MM.1S (cell line): ENCODE measurements at regions not wholly inside any gene's neighbourhood (a gene's known extent, or its start where the extent isn't known, plus 50 kb on each side); places are given as distances from the start of the nearest gene placed in this dataset.
"Not testable (repeated sequence)": the region's sequence is repeated elsewhere in the genome, so short reads cannot be mapped to it uniquely, and the experiment has no call there.

Experiments
- DNase-seq: peaks from one replicate; pipeline ENCODE4 v3.0.0-alpha.2; 2015
- H2AFZ ChIP-seq: fragments of 300-600 bp; sonication (generic); 2 replicates; pipeline ENCODE4 v1.6.0; 2016; ENCODE audit warnings: antibody characterized with exemption, low read length
- H3F3A ChIP-seq: fragments of 300-600 bp; sonication (generic); 2 replicates; pipeline ENCODE4 v1.6.1; 2016; ENCODE audit warnings: mild to moderate bottlenecking, antibody characterized with exemption, low read length, moderate library complexity, mixed read lengths; ENCODE audit not compliant: insufficient read depth
- H3K27ac ChIP-seq: fragments of 300-600 bp; sonication (generic); 2 replicates; pipeline ENCODE4 v1.5.1; 2016; ENCODE audit warnings: mild to moderate bottlenecking, low read length
- H3K27me3 ChIP-seq: fragments of 300-600 bp; sonication (generic); replicated peaks from 2 replicates; pipeline ENCODE4 v1.6.0; 2016; ENCODE audit warnings: low read length; ENCODE audit not compliant: insufficient read depth
- H3K36me3 ChIP-seq: fragments of 300-600 bp; sonication (generic); replicated peaks from 2 replicates; pipeline ENCODE4 v1.6.1; 2016; ENCODE audit warnings: mild to moderate bottlenecking, low read length, mixed read lengths; ENCODE audit not compliant: insufficient read depth
- H3K4me1 ChIP-seq: fragments of 300-600 bp; sonication (generic); 2 replicates; pipeline ENCODE4 v1.6.1; 2016; ENCODE audit warnings: low read length, mixed read lengths
- H3K4me2 ChIP-seq: fragments of 300-600 bp; sonication (generic); 2 replicates; pipeline ENCODE4 v1.6.0; 2016; ENCODE audit warnings: low read depth, low read length
- H3K4me3 ChIP-seq: fragments of 300-600 bp; sonication (generic); 2 replicates; pipeline ENCODE4 v1.5.1; 2016; ENCODE audit warnings: low read length, mixed read lengths
- H3K79me2 ChIP-seq: fragments of 300-600 bp; sonication (generic); 2 replicates; pipeline ENCODE4 v1.6.1; 2016; ENCODE audit warnings: mixed run types, low read length, mixed read lengths
- H3K9ac ChIP-seq: fragments of 300-600 bp; sonication (generic); 2 replicates; pipeline ENCODE4 v1.6.1; 2016; ENCODE audit warnings: low read length, mixed read lengths
- H3K9me2 ChIP-seq: fragments of 300-600 bp; sonication (generic); replicated peaks from 2 replicates; pipeline ENCODE4 v1.6.1; 2016; ENCODE audit warnings: mild to moderate bottlenecking, low read length, mixed read lengths; ENCODE audit not compliant: insufficient read depth
- H3K9me3 ChIP-seq: fragments of 300-600 bp; sonication (generic); replicated peaks from 2 replicates; pipeline ENCODE4 v1.6.1; 2016; ENCODE audit warnings: mild to moderate bottlenecking, low read length, mixed read lengths; ENCODE audit not compliant: insufficient read depth
- H4K20me1 ChIP-seq: fragments of 300-600 bp; sonication (generic); 2 replicates; pipeline ENCODE4 v1.6.1; 2016; ENCODE audit warnings: mild to moderate bottlenecking, low read length, moderate library complexity, mixed read lengths; ENCODE audit not compliant: insufficient read depth
- EZH2 ChIP-seq: fragments of 300-600 bp; sonication (generic); optimal IDR thresholded peaks from 2 replicates; pipeline ENCODE3; 2017; ENCODE audit warnings: low read depth, mild to moderate bottlenecking, antibody characterized with exemption, low read length, mixed read lengths
- EZH2phosphoT487 ChIP-seq: fragments of 300-600 bp; sonication (generic); IDR thresholded peaks from 2 replicates; pipeline ENCODE4 v1.6.1; 2018; ENCODE audit warnings: antibody characterized with exemption, low read length
- TF ChIP-seq, protein P1 (sequence below): fragments of 300-600 bp; sonication (generic); IDR thresholded peaks from 2 replicates; pipeline ENCODE4 v1.5.1; 2016; ENCODE audit warnings: antibody characterized with exemption, low read length, mixed read lengths

DNA sequence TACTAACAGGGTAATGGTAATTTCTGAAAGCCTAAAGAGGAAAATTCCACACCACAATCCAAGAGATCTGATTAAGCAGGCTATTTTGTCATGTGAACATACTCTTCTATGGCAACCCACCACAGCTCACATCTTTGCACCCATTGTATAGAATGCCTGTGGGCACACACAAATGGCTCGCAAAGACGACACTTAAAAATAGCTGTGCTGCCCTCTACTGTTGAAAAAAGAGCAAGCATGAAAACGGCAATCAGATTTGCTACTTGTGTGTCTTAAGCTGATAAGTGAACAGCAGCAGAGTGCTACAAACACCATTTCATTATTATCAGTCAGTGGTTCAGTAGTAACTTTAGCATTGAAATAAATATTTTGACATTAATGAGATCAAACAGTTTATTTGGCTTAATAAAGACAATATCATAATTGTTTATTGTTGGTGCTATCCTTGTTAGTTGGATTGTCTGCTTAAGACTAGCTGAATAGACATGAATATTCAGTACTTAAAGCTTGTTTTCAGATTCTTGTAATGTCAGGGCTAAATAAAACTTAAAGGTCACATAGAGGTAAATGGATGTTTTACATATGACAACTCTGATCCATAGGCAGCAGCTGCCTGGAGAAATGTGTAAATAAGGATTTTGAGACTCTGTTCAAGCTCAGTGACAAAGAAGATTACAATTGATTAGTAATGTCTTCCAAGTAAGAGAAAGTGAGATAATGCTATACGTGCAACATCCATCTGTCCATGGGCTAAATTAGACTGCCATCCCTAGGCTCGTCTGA is 199.1 kb downstream of the LRRN1 start:
- peak; percentile 80 for DNase-seq
- Histone ChIP-seq H3K9me2 (no peaks in the 10 kb centered on the region), H3F3A (no peaks in the 10 kb centered on the region), H3K27me3 (no peaks in the 10 kb centered on the region), H4K20me1 (no peaks in the 10 kb centered on the region), H3K4me3 (no peak overlapping the region), H2AFZ (no peak overlapping the region), H3K79me2 (no peaks in the 10 kb centered on the region), H3K4me1 (no peaks in the 10 kb centered on the region), H3K9ac (no peak overlapping the region), H3K9me3 (no peaks in the 10 kb centered on the region), H3K27ac (no peak overlapping the region), H3K4me2 (no peak overlapping the region), H3K36me3 (no peaks in the 10 kb centered on the region)
- TF ChIP-seq EZH2 (no peak), EZH2phosphoT487 (no peak)
- TF ChIP-seq, protein P1, sequence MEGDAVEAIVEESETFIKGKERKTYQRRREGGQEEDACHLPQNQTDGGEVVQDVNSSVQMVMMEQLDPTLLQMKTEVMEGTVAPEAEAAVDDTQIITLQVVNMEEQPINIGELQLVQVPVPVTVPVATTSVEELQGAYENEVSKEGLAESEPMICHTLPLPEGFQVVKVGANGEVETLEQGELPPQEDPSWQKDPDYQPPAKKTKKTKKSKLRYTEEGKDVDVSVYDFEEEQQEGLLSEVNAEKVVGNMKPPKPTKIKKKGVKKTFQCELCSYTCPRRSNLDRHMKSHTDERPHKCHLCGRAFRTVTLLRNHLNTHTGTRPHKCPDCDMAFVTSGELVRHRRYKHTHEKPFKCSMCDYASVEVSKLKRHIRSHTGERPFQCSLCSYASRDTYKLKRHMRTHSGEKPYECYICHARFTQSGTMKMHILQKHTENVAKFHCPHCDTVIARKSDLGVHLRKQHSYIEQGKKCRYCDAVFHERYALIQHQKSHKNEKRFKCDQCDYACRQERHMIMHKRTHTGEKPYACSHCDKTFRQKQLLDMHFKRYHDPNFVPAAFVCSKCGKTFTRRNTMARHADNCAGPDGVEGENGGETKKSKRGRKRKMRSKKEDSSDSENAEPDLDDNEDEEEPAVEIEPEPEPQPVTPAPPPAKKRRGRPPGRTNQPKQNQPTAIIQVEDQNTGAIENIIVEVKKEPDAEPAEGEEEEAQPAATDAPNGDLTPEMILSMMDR = peak; percentile 86

DNA sequence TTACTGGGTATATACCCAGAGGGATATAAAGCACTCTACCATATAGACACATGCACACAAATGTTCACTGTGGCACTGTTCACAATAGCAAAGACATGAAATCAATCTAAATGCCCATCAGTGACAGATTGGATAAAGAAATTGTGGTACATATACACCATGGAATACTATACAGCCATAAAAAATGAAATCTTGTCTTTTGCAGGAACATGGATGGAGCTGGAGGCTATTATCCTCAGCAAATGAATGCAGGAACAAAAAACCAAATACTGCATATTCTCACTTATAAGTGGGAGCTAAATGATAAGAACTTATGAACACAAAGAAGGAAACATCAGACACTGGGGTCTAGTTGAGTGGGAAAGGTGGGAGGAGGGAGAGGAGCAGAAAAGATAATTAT is 200.1 kb downstream of the LRRN1 start:
- H3K4me2 ChIP-seq, H2AFZ ChIP-seq, H3K9ac ChIP-seq, H3K4me1 ChIP-seq, H3K9me3 ChIP-seq, H3K79me2 ChIP-seq, H3K36me3 ChIP-seq, DNase-seq, H4K20me1 ChIP-seq, H3K4me3 ChIP-seq, H3K9me2 ChIP-seq, H3F3A ChIP-seq, H3K27ac ChIP-seq, H3K27me3 ChIP-seq: not testable (repeated sequence)

DNA sequence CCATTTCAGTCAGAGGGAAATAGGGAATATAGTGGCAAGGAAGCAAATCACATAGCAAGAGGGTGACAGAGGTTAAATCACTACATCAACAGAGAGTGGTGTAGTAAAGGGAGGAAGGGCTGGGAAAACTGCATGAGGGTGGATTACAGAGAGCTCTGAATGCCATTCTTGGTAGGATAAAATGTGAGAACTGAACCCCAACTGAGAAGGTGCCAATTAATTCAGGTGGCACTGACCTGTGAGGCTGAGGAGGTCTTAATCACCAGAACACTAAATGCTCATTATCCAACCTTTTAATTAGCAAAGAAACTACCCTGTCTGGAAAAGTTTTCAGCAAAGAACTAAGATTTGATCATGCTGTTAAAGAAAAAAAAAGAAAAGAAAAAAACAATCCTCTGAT is 202.7 kb downstream of the LRRN1 start:
- H4K20me1 ChIP-seq = no peaks in the 10 kb centered on the region
- no peak overlapping the region for H3K4me2 ChIP-seq
- H3K4me1 ChIP-seq = peaks cover 9% of the 10 kb centered on the region
- no peak overlapping the region for H2AFZ ChIP-seq
- TF ChIP-seq EZH2phosphoT487 (no peak), EZH2 (no peak)
- TF ChIP-seq, protein P1 = no peak
- no peak overlapping the region for H3K4me3 ChIP-seq
- DNase-seq = no peak
- no peaks in the 10 kb centered on the region for H3K36me3 ChIP-seq
- no peak overlapping the region for H3K27ac ChIP-seq
- H3K9ac ChIP-seq = no peak overlapping the region
- no peaks in the 10 kb centered on the region for H3K27me3 ChIP-seq
- no peaks in the 10 kb centered on the region for H3K9me3 ChIP-seq
- H3K79me2 ChIP-seq = no peaks in the 10 kb centered on the region
- H3F3A ChIP-seq = no peaks in the 10 kb centered on the region
- no peaks in the 10 kb centered on the region for H3K9me2 ChIP-seq

DNA sequence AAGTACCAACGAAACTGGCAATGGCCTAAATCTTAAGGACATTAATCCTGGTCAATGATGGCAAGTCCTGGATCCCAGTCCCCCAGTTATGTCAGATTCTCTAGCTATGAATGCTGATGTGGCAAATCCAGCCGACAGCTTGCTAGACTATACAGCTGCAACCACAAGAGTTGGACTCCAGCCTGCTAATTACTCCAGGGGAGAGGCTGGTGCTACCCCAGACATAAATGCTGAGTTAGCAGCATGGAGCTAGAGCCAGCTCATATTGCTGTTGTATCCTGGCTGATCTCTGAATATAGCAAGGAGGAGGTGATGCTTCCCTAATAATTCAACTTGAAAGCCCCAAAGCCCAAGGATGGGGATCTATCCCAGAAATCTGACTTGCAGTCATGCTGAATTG is 207.1 kb downstream of the LRRN1 start:
- Histone ChIP-seq H3K9me2 (no peaks in the 10 kb centered on the region), H4K20me1 (no peaks in the 10 kb centered on the region), H3K27ac (no peak overlapping the region), H2AFZ (no peak overlapping the region), H3K9me3 (no peaks in the 10 kb centered on the region), H3K36me3 (no peaks in the 10 kb centered on the region), H3K9ac (no peak overlapping the region), H3K4me1 (peaks cover 9% of the 10 kb centered on the region), H3F3A (no peaks in the 10 kb centered on the region), H3K4me3 (no peak overlapping the region), H3K79me2 (no peaks in the 10 kb centered on the region), H3K4me2 (no peak overlapping the region), H3K27me3 (no peaks in the 10 kb centered on the region)
- TF ChIP-seq EZH2phosphoT487 (no peak), EZH2 (no peak)
- TF ChIP-seq, protein P1 = no peak
- DNase-seq = peak; percentile 82
